ENCODE measurements at regions not wholly inside any gene's neighbourhood (a gene's known extent, or its start where the extent isn't known, plus 50 kb on each side); places are given as distances from the start of the nearest gene placed in this dataset.

- intact Hi-C loops (cut with DNase I) = no loop called here
- WGBS, 3 donors = 65 to 70% (median 66%) methylated on average over 13 of the region's 13 CpGs
- DNase-seq = peak in 4 of 5 donors; percentile 18 to 52 (median 39)
- TF ChIP-seq CTCF (IDR thresholded peaks at IDR 0.05) (no peak), EP300 (IDR thresholded peaks at IDR 0.05) (no peak), POLR2A (IDR thresholded peaks at IDR 0.05) (no peak)
- Histone ChIP-seq H3K27me3 (no peaks in the 10 kb centered on the region), H3K36me3 (no peaks in the 10 kb centered on the region), H3K9me3 (no peaks in the 10 kb centered on the region), H3K4me3 (no peak overlapping the region), H3K4me1 (ENCODE audit: insufficient read depth) (peaks cover 2% of the 10 kb centered on the region), H3K27ac (no peak overlapping the region)
Observed at GRCh38 chr22:48605856-48606481, 1221.7 kb downstream of the BRD1 start.

GRCh38 chr22:48605125-48605524 lies 1222.5 kb downstream of the BRD1 start:
- intact Hi-C loops (cut with DNase I) = no loop called here
- DNase-seq = no peak
- 87 to 95% (median 92%) methylated on average over 2 of the region's 2 CpGs for WGBS, 3 donors
- no peaks in the 10 kb centered on the region for H3K36me3 ChIP-seq
- TF ChIP-seq CTCF (IDR thresholded peaks at IDR 0.05) = no peak
- H3K4me1 ChIP-seq (ENCODE audit: insufficient read depth) = peaks cover 2% of the 10 kb centered on the region
- H3K27ac ChIP-seq = no peak overlapping the region
- H3K27me3 ChIP-seq = no peaks in the 10 kb centered on the region
- no peaks in the 10 kb centered on the region for H3K9me3 ChIP-seq
- H3K4me3 ChIP-seq = no peak overlapping the region

GRCh38 chr22:48603621-48604320 lies 1223.9 kb downstream of the BRD1 start:
- Histone ChIP-seq H3K4me3 (no peak overlapping the region), H3K36me3 (no peaks in the 10 kb centered on the region), H3K4me1 (ENCODE audit: insufficient read depth) (peaks cover 2% of the 10 kb centered on the region), H3K9me3 (no peaks in the 10 kb centered on the region), H3K27me3 (no peaks in the 10 kb centered on the region), H3K27ac (no peak overlapping the region)
- 83 to 86% (median 86%) methylated on average over 18 of the region's 18 CpGs for WGBS, 3 donors
- no peak for DNase-seq
- intact Hi-C loops (cut with DNase I) = no loop called here
- TF ChIP-seq EP300 (IDR thresholded peaks at IDR 0.05) (no peak), POLR2A (IDR thresholded peaks at IDR 0.05) (no peak), CTCF (IDR thresholded peaks at IDR 0.05) (no peak)

- Histone ChIP-seq H3K36me3 (no peaks in the 10 kb centered on the region), H3K27ac (no peak overlapping the region), H3K4me3 (no peak overlapping the region), H3K4me1 (ENCODE audit: insufficient read depth) (peaks cover 2% of the 10 kb centered on the region), H3K9me3 (no peaks in the 10 kb centered on the region), H3K27me3 (no peaks in the 10 kb centered on the region)
- intact Hi-C loops (cut with DNase I) = no loop called here
- DNase-seq = no peak
- WGBS, 3 donors = 93 to 94% (median 94%) methylated on average over 25 to 26 of the region's 26 CpGs
- TF ChIP-seq EP300 (IDR thresholded peaks at IDR 0.05) (no peak), POLR2A (IDR thresholded peaks at IDR 0.05) (no peak), CTCF (IDR thresholded peaks at IDR 0.05) (no peak)
Observed at GRCh38 chr22:48602805-48603518, 1224.7 kb downstream of the BRD1 start.
